ENCODE measurements at regions not wholly inside any gene's neighbourhood (a gene's known extent, or its start where the extent isn't known, plus 50 kb on each side); places are given as distances from the start of the nearest gene placed in this dataset.

DNA sequence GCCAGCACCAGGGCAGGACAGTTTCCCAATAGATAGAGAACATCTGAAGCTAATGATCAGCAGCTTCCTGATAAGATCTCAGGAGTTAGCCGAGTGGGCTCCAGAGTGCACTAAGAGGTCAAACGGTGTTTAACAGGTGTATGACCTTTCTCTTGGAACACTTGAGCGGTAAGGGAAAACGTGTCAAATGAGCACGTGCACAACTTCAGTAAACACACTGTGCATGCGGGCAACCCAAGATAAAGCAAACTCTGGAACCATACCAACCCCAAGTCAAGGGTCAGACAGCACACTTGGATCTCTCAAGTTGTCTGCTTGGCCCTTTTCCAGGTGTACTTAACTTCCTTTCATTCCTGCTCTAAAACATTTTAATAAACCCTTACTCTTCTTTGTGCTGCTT, 1941.5 kb upstream of the PCDH10 start:
- TF ChIP-seq TAF1 (IDR thresholded peaks at IDR 0.05; ENCODE audit: low read depth, low read length) (no peak), SPI1 (IDR thresholded peaks at IDR 0.05; ENCODE audit: low read depth, low read length) (no peak)

Measured in GM12891 (cell line).